GM19438 (cell line): ENCODE measurements at regions not wholly inside any gene's neighbourhood (a gene's known extent, or its start where the extent isn't known, plus 50 kb on each side); places are given as distances from the start of the nearest gene placed in this dataset.
"Not testable (repeated sequence)": the region's sequence is repeated elsewhere in the genome, so short reads cannot be mapped to it uniquely, and the experiment has no call there.

Experiments
- ATAC-seq: cut with Tn5 transposase; IDR thresholded peaks from one replicate; pipeline ENCODE4 v1.9.1; 2021; ENCODE audit warnings: low read depth; ENCODE audit not compliant: unreplicated experiment

DNA sequence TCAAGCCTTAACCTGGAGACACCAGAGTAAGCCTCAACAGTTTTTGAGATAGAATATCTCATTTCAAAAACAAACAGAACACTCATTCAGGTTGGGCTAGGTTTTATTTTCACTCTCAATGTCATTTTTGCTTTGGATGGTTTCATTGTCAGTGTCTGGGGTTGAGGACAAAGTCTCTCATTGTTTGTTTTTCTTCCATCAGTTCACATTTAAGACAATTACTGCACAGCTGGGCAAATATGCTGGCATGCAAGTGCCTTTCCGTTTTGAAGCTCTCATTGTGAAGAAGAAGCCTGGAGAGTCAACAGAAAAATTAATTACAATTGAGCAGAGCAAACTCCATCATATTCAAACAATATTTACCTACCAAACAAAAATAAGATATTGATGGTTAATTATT lies 1050.0 kb downstream of the TBL1XR1 start:
- no peak for ATAC-seq

GRCh38 chr3:176141837-176142236 lies 1055.4 kb downstream of the TBL1XR1 start:
- ATAC-seq: no peak

DNA sequence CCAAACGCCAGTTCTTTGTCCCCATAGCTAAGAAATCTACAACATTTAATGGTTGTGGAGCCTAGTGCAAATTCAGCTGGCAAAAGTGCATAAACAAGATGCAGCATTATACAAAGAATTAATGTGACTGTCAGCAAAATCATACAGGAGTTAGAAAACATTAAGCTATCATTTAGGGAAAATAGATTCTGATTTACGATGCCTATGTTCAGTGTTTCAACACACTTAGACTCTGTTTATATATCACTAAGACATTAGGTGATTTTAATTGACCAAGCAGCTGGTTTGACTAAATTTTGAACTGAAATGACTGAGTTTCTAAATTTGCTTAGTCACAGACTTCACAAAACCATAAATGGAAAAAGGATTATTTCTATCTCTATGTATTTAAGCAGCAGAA lies 1076.8 kb downstream of the TBL1XR1 start:
- no peak for ATAC-seq

- no peak for ATAC-seq
These were observed 1077.5 kb downstream of the TBL1XR1 start for GRCh38 chr3:176119826-176120225.

- ATAC-seq: no peak
These were observed 1090.9 kb downstream of the TBL1XR1 start for GRCh38 chr3:176106380-176106779.

GRCh38 chr3:176097027-176097426 lies 1100.3 kb downstream of the TBL1XR1 start:
- no peak for ATAC-seq

DNA sequence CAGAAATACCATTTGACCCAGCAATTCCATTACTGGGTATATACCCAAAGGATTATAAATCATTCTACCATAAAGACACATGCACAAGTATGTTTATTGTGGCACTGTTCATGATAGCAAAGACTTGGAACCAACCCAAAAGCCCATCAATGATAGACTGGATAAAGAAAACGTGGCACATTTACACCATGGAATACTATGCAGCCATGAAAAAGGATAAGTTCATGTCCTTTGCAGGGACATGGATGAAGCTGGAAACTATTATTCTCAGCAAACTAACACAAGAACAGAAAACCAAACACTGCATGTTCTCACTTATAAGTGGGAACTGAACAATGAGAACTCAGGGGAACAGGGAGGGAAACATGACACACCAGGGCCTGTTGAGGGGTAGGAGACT lies 1103.4 kb downstream of the TBL1XR1 start:
- not testable (repeated sequence) for ATAC-seq

DNA sequence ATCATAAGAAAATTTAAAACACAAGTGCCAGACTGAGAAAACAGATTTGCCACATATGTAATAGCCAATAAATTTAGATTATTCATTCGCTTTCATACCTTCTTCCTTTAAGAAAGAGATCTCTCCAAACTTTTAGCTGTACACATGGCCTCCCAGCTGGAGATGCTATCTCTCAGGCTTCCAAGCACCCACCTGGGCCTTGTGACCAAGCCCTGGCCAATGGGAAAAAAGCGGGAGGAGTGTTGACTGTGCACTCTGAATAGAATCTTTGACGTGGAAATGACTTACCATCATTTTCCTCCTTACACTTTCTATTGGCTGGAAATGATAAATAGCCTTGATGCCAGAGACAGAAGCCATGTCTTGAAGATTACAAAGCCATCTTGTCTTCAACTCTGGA lies 1106.6 kb downstream of the TBL1XR1 start:
- no peak for ATAC-seq

DNA sequence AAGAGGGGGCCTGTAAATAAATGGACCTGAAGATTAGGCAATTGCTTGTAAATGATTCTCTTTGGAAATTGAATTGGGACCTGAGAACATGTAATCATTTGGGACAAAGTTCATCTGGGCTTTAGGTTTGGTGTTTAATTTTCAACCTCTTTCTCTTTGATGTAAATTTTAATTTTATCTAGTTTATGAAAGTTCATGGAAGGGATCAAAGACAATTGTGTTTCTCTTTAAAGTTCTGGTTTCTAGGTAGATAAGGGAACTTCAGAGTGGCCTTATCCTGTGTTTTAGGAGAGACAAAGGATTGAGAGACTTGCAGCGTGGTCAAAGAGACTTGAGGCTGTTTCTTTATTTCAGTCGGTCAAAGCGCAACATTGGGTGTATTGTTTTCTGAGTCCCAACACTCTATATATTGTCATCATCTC lies 1108.3 kb downstream of the TBL1XR1 start:
- no peak for ATAC-seq

GRCh38 chr3:176087066-176087697 lies 1110.1 kb downstream of the TBL1XR1 start:
- ATAC-seq: no peak

DNA sequence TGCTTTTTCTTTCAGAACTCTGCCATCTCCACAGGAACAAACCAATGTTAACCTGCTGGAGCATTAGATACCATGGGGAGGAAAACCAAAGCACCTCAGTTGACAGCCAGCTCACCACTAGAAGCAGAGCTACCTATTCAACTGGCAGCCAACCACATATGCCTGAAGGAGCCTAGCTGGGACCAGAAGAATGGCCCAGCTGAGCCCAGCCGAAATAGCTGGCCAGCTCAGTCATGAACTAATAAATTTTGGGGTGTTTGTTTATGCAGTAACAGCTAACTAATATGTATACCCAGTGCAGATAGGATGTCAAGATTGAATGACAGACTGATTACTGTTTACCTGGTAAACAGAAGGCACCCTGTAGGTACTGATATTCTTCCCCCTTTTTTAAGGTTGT lies 1117.5 kb downstream of the TBL1XR1 start:
- no peak for ATAC-seq

DNA sequence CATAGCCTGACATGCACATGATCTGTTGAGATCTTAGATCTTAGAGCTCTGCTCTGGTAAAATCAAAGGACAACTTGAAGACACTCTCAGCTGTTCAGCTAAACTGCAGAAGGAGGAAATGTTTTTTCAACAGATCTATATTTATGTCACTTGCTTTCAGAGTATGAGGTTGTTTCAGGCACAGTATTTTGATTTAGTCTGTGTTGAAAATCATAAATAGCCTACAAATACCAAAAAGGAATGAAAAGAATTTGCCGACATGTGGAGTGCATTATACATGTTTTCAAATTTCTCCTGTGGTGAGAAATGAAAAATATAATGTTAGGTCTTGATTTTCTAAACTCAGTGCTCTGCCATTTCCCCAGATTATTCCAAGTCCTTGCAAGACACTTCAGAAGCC lies 1118.4 kb downstream of the TBL1XR1 start:
- ATAC-seq: no peak

GRCh38 chr3:176075491-176075890 lies 1121.8 kb downstream of the TBL1XR1 start:
- ATAC-seq: no peak

DNA sequence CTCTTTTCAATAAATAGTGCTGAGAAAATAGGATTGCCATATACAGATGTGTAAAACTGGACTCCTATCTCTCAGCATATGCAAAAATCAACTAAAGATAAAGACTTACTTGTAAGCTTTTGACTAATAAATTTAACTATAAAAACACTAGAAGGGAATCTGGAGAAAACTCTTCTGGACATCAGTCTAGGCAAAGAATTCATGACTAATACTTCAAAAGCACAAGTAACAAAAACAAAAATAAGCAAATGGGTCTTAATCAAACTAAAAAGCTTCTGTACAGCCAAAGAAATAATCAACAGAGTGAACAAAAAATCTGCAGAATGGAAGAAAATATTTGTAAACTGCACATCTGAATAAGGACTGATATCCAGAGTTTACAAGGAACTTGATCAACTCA lies 1122.2 kb downstream of the TBL1XR1 start:
- no peak for ATAC-seq

- no peak for ATAC-seq
These were observed 1123.2 kb downstream of the TBL1XR1 start for GRCh38 chr3:176074096-176074495.

DNA sequence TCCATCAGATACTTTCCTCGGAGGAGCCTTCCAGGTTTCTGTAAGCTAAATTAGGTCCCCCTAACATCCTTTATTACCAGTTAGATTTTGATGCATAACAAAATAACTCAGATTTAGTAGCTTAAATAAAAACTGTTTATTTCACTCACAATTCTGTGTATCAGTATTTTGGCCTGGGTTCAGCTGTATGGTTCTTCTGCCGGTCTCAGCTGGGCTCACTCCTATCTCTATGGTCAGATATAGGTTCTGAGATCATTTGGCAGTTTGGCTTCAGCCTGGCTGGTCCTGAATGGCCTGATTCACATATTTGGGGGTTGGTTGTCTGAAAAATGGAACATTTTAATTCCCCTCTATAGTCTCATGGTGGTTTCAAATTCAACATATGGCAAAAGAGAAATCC lies 1125.3 kb downstream of the TBL1XR1 start:
- ATAC-seq: no peak

DNA sequence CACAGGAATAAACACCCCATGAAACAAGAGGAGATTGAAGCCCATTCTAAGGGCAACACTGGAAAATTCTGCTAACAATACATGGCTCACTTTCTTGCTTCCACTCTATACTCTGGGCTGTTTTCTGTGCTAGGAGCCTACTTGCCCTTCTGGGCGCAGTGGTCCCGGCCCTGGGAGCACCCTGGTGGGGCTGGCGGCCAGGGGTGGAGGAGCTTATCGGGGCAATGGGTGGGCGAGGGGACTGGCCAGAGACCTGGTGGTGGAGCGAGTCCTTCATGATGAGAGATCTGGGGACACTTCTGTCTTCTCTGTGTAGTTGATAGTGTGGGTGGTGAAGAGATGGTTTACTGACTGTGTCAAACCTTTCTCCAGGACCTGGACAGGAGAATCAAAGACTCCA lies 1128.5 kb downstream of the TBL1XR1 start:
- no peak for ATAC-seq

- ATAC-seq: no peak
These were observed 1138.4 kb downstream of the TBL1XR1 start for GRCh38 chr3:176058856-176059255.

DNA sequence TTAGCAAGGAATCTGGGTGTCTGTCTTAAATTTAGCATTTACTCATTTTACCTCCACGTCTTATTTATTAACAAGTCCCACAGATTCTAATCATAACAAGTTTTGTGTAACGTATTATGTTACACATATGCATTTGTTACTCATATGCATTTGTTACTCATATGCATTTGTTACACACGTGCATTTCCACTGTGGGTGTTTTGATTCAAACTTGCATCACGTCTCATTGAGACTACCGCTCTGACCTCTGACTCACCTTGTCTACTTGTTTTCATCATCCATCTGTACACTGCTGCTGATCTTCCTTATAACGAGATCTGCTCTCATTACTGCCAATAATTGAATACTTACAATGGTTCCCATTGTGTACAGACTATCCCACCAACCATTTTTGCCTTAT lies 1141.4 kb downstream of the TBL1XR1 start:
- ATAC-seq: no peak

DNA sequence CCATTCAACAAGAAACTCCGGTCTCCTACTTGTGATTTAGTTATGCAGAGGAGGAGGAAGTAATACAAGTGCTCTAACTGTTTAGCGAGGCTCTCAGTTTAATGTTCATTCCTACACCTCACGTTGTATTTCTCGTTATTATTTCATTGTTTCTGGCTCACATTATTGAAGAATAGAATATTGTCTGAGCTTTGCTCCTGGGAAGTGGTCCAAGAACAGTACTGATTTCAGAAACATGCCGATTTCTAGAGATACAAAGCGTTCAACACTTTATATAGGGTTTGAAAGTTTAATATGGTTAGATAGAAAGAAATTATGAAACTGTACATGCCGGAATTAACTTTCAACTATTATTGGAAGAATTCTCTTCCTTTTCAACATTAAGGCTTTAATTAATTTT lies 1145.5 kb downstream of the TBL1XR1 start:
- no peak for ATAC-seq

- ATAC-seq: no peak
These were observed 1150.6 kb downstream of the TBL1XR1 start for GRCh38 chr3:176046703-176047102.

- no peak for ATAC-seq
These were observed 1155.5 kb downstream of the TBL1XR1 start for GRCh38 chr3:176041812-176042211.

GRCh38 chr3:176041185-176041584 lies 1156.1 kb downstream of the TBL1XR1 start:
- no peak for ATAC-seq
